HG03097 (cell line): ENCODE measurements at regions not wholly inside any gene's neighbourhood (a gene's known extent, or its start where the extent isn't known, plus 50 kb on each side); places are given as distances from the start of the nearest gene placed in this dataset.

ENCODE experiments used
- ATAC-seq: cut with Tn5 transposase; IDR thresholded peaks from one replicate; pipeline ENCODE4 v1.9.1; 2021; ENCODE audit not compliant: unreplicated experiment, low FRiP score

DNA sequence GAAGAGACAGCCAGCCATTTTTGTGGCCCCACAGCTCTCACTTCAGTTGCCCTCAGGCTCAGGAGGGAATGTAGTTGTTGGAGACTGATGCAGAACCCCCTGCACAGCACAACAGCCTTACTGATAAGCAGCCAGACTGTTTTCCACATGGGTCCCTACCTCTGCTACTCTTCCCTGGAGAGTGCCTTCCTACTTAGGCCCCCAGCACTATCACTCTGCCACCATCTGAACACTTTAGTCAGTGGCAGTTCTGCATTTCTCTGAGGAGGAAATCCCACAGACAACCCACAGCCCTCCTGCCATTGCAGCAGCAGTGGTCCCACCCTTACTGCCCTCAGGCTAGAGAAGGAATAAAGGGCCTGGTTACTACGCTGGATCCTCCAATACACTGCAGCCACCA is 61.8 kb upstream of the PTPRD start:
- no peak for ATAC-seq

DNA sequence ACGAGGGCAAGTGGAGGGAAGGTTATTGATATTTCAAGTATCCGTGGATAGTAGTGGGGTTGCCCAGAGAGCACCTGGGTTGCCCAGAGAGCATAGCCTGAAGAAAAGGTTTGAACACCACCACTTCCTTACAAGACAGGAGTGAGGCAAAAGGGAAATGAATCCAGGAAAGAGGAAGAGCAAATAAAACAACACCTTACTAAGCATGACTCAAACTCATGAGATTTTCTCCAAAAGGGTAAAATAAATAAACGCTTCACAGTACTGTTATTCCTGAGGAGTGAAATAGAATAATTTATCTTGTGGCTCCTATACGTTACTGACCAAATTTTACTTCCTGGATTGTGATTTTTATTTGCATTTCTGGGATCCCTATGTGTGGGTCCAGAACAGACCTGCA is 65.2 kb upstream of the PTPRD start:
- no peak for ATAC-seq

DNA sequence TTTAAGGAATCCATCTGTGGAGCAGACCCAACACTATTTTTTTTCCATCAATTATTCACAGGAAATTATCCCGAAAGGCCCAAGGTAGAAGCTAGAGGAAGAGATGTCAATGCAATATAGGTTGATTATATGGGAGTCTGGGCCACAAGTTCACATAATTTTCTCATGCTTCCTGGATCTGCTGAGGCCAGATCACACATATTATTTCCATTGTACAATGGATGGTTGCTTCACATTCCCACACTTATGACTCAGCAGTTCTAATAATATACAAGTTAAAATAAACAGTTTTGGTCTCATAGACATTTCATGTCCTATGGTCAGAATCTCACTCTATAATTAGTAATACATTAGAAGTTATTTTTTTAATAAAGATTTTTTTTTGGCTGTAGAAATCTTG is 66.0 kb upstream of the PTPRD start:
- no peak for ATAC-seq

DNA sequence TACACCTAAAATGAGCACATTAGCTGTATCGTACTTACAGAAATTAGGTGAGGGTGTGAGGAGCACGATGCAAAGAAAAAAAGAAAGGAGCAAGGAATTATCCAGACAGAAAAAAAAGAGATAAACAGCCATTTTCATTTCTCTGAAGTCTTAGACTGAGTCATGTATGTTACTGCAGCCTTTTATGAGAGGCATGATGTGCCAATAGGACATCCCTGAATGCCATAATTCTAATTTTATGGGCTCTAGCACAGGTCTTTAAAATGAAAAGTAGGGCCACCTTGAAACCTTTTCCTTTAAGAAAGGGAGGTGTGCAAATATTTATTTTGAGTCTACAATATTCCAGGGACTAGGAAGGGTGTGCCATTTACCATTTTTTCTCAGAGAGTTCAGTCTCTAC is 74.1 kb upstream of the PTPRD start:
- ATAC-seq, result no peak

DNA sequence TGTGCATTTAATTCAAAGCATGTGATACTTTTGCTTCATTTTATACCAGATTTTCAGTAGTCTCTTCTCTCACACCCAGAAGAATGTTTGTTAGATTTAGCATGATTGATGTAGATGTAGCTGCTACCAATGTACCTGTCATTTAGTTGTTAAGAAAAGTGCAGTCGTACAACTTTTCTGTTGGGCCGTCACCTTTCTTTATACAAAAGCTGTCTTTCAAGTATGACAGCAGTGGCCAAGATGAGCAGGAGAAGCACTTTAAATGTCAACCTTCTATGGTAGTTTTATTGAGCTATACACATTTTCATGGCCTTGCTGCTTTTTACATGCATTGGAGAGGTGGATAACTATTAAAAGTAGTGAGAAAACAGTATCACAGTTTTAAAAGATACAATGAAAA is 77.7 kb upstream of the PTPRD start:
- ATAC-seq, result no peak

DNA sequence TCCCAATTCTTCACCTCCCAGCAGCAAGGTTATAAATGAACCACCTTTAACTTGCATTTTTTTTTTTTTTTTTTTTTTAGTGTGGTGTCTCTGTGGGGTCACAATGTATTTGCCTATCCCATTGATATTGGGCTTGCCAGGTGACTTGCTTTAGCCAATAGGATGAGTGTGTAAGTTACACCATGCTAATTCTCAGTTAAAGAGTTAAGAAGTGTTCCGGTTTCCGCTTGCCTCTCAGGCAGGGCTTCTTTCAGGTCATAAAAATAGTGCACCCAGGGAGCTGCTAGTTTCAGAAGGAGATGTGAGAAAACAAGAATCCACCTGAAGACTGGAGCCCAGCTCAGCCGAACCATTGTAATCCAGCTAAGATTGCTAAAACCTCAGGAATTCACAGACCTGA is 84.2 kb upstream of the PTPRD start:
- no peak for ATAC-seq

DNA sequence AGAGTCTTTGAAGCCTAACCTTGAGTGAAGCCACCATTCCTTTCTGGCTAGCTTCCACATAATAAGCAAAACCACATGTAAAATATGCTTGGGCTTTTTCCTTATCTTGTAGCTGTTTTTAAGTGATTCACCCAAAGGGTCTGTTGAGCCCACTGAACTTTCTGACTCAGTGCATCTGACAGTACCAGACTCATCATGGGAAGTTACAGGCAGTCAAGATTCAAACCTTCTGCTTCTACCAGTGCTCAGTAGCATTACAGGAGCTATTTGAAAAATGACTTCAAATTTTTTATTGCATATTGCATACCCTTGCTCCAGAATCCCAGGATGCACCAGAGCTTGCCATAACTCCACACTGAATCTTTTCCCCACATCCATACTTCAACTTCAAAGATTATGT is 87.5 kb upstream of the PTPRD start:
- no peak for ATAC-seq

DNA sequence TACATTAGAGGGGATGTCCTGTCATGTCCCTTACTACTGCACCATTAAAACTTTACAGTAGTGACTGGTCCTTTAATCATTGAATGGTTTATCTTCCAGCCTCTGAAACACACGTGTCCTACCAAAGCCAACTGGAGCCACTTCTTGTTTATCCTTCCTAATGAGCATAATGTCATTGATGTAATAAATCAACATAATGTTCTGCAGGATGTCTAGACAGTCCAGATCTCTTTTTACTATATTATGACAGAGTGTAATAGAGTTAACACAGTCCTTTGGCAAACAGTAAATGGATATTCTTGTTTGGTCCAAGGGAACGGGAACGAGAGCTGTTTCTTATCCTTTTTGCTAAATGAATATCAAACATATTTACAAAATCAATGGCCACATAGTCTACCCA is 88.1 kb upstream of the PTPRD start:
- no peak for ATAC-seq

DNA sequence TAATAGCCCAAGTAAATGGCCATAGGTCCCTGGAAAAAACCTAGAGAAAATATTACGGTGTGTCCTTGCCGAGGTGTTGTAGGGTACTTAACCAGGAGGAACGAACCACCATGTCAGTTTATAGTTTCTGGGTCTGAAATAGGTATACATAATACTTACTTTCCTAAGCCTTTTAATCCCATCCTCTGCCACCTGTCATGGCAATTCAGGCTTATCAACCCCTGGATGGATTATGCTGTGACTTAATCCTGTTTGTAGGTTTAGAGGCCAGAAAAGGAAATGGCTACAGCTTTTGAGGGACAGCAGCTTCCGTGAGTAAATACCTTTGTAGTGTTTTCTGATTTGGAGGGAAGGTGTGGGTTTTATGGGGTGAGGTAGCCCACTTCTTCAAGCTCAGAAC is 89.1 kb upstream of the PTPRD start:
- ATAC-seq, result no peak

DNA sequence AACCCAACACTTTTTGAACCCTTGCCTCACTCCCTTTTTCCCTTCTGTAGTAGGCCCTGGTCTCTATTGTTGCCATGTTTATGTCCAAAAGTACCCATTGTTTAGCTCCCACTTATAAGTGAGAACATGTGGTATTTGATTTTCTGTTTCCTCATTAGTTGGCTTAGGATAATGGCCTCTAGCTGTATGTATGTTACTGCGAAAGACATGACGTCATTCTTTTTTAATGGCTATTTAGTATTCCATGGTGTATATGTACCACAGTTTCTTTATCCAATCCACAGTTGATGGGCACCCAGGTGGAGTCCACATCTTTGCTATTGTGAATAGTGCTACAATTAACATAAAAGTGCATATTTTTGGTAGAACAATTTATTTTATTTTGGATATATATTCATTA is 90.3 kb upstream of the PTPRD start:
- no peak for ATAC-seq

DNA sequence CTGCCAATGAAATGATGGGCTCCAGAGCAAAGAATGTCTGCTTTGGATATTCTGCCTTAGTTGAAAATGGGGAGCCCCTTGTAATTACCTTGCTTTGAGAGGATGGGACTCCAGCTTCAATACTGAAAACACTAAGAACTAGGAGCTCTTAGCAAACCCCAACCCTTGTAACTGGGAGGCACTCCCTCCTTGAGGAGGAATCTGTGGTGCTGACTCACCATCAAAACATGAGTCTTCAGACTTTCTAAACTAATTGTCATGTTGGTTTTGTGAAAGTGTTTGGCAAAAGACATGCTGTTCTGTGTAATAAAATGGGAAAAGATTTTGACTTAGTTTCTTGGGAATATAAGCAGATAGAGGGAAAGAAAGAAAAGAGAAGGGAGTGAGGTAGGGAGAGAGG is 91.9 kb upstream of the PTPRD start:
- no peak for ATAC-seq

DNA sequence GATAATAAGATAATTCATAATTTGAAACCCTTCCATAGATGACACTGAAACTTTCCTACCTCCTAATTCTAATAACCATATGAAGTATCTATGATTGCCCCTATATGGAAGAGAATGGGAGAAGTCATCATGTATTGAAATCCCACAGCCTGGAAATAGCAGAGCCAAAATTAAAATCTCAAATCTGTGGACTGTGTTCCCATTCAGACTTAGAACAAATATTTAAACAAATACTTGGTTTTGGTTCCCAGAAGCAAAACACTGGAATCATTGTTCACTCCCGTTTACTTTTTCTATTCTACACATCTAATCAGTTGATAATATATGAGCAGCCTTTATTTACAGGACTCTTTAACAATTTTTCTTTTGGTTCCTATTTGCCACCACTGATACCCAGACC is 92.6 kb upstream of the PTPRD start:
- ATAC-seq, result no peak

DNA sequence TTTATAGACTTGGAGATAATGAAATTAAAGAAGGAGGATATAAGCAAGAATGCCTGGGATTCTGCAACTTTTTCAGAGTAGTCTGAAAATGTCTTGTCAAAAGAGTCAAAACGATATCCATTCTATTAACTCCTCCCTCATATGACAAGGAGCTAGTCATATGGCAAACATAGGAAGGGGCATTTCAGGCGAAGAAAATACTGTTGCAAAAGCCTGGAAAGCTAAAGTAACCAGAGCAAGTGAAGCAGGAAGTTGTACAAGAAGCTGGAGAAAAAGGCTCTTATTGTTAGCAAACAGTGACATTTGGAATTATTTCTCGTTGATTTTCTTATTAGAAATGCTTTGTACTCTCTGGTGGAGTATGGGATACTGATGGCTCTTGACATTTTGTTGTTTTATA is 94.0 kb upstream of the PTPRD start:
- no peak for ATAC-seq

DNA sequence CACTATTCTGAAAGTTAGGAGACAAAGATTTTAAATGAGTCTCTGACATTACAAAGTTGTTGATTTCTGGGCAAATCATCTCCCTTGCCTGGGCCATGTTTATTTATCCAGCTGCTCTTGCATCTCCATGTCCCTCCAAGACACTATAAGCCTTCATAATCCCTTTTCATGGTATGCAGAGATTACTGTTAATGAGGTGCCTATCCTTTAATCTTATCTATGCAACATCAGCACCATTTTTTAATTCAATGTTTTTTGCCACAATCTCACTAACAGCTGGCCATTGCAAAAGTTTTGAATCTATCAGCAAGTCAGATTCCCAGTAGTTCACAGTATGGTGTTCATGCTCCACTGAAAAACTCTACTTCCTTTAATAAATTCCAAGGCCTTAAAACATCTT is 108.5 kb upstream of the PTPRD start:
- ATAC-seq, result no peak

DNA sequence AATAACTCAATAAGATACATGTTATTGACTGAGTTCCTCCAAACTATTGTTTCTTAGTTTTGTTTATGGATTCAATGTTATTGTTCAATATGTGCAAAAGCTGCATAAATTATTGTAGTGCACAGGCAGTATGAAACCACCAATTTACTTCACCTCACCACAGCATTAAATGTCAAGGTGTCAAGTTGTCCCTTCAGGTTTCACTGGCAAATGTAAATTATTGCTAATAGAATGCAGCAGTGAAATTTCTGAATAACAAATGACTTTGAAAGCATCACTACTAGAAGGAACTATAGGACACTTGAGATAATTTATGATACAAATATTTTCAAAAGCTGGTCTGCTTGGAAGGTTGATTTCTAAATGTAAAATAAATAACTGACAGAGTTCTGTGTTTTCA is 116.4 kb upstream of the PTPRD start:
- ATAC-seq, result no peak

DNA sequence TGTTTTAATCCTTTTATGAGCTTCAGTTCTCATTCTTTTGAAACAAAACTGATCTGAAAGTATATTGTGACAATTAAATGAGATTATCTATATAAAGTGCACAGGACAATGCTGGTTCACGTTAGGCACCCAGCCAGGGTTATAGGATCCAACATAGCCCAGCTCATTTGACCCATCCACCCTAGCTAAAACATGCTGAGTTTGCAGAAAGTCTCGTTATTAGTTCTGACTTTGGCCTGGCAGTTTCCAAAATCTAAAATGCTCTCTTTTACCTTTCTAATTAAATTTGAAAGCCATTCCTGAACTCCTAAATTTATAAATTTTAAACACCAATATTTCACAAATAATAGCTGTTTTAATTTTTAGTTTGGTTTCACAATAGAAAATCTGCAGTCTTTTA is 131.9 kb upstream of the PTPRD start:
- ATAC-seq, result no peak

DNA sequence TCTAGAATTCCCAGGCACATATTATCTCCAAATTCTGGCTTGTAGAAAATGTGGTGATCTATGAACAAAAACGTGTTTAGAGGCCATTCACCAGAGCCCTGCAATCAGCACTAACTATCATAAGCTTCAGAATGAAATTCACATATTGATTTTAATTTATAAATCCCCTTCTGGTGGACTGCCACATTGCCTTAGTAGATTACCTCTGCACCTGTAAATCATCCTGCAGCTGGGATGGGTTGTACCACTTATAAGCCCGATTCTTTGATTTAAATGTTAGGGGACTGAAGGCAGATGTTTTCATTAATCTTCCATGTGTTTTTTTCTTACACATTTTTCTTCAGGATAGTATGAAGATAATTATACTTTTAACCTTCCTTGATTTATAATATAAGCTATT is 140.7 kb upstream of the PTPRD start:
- no peak for ATAC-seq

DNA sequence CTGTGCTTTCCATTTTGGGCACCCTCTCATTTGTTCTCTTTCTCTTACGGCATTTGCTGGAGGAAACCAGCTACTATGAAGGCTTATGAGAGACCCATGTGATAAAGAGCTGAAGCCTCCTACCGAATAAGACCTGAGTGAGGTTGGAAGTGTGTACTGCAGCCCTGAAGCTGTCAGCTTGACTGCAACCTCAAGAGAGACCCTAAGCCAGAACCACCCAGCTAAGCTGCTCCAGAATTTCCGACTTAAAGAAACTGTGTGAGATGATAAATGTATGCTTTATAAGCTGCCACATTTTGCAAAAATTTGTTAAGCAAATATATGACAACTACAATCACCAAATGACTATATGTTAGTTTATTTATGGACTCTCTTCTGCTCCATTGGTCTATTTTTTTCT is 151.7 kb upstream of the PTPRD start:
- ATAC-seq, result no peak

DNA sequence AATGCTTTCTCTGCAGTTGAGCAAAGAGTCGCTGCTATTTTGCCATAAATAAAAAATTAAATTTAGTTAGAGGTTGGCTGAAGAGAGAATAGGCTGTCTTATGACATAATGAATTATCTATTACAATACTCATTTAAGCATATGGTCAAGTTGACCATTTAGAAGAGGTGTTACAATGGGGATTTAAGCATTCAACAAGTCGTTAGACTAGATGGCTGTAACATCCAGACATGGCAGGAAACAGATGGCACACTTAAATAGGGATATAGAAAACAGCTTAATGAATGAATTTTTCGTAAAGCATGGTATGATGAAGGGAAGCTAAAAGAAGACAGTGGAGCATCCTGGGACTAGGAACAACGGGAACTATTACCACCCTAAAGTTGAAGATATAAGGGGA is 160.3 kb upstream of the PTPRD start:
- no peak for ATAC-seq

DNA sequence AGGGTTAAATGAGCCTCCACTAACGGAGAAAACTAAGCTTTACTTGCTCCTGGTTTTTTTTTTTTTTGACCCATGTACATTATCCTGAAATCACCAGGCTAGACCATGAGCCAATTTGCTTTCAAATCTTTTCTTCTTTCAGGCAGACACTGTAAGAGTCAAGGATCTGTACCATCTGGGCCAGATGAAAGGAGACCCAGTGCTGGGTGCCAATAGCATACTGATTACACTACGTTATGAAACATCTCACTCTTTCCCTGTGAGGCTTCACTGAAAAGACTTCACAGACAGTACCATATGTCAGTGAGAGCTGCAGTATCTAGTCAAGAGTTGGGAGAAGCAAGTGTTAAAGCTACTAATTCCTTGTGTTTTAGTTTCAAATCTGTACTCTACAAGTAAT is 161.2 kb upstream of the PTPRD start:
- ATAC-seq, result no peak

DNA sequence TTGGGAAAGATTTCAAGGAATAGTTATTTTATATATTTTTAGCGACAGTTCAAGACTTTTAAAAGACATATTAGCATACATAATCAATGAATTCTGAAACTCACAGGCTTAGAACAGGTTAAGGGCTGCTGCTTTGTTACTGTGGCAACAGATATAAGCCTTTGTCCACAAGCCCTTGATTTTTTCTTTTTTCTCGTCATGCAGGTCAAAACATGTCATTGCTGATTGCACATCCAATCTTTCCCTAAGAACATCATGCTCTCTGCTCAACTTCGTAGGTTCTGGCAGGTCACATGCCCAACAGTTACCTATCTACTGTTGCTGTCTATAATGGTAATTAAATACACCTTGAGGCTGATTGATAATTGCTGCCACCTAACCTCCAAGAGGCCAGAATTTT is 172.5 kb upstream of the PTPRD start:
- ATAC-seq, result no peak

DNA sequence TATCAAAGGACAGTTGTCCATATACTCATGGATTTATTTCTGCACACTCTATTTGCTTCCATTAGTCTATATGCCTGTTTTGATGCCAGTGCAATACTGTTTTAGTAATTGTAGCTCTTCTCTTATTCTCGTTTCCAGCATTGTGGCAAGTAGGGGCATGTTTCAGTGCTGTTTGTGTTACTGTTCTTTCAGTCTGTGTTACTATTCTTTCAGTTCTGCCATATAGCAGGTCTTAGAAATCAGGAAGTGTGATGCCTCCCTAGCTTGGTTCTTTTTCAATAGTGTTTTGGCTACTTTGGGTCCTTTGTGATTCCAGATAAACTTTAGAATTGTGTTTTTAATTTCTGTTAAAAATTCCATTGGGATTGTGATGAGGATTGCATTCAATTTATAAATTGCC is 180.5 kb upstream of the PTPRD start:
- ATAC-seq, result no peak

DNA sequence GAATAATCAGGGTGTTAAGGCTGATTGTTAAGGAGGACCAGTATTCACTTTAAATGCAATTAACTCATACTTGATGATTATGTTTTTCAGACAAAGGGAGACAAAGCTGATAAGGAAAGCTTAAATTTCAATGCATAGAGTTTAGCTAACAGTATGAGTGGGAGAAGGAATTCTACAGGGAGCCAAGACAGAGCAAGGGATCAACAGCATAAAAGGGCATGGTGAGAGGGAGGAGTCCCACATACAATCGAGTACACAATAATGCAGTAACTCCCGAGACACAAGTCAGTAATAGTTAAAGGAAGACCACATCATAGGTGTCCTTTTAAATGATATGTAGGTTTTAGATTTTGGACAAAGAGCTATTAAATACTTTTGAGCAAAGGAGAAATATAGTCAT is 191.7 kb upstream of the PTPRD start:
- no peak for ATAC-seq

DNA sequence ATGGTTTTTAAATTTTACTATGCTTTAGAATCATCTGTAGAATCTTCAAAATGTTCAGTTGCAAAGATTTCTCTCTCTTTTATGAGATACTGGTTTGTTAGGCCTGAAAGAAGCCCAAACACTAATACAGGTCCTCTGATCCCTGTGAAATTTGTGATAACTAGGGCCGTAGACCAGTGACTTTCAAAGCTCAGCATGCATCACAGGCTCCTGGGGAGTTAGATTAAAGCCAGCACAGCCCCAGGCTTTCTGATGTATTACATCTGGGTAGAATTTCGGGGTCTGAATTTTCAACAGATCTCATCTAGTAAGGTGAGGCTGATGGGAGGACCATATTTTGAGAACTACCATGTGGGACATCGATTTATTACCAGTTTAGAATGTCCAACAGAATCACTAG is 194.1 kb upstream of the PTPRD start:
- ATAC-seq, result no peak
